NB4 (cell line): ENCODE measurements at regions not wholly inside any gene's neighbourhood (a gene's known extent, or its start where the extent isn't known, plus 50 kb on each side); places are given as distances from the start of the nearest gene placed in this dataset.

Experiments
- DNase-seq: peaks from one replicate; pipeline ENCODE4 v3.0.0; 2010; ENCODE audit warnings: low read depth
- H3K4me3 ChIP-seq: one replicate; pipeline ENCODE4 v1.5.1; 2011; ENCODE audit warnings: mild to moderate bottlenecking, low read depth, low read length, moderate library complexity
- CTCF ChIP-seq: IDR thresholded peaks from one replicate; pipeline ENCODE4 v1.5.1; 2012; ENCODE audit warnings: low read depth, low read length
- MAX ChIP-seq: IDR thresholded peaks from 2 replicates; pipeline ENCODE4 v1.6.1; 2011; ENCODE audit warnings: low read depth, low read length
- MYC ChIP-seq: IDR thresholded peaks from 2 replicates; pipeline ENCODE4 v1.6.1; 2011; ENCODE audit warnings: low read depth, low read length
- POLR2A ChIP-seq: IDR thresholded peaks from 2 replicates; pipeline ENCODE4 v1.6.1; 2011; ENCODE audit warnings: mild to moderate bottlenecking; ENCODE audit not compliant: insufficient read length; ENCODE audit errors: extremely low read depth

GRCh38 chr9:134553061-134553891, 88.3 kb upstream of the COL5A1 start:
- peak; percentile 19 for DNase-seq
- H3K4me3 ChIP-seq, result no peak overlapping the region
- no peak for TF ChIP-seq CTCF
- TF ChIP-seq MAX, result no peak
- no peak for TF ChIP-seq MYC
- no peak for TF ChIP-seq POLR2A

- no peak for DNase-seq
- TF ChIP-seq CTCF (no peak), MYC (no peak), POLR2A (no peak), MAX (no peak)
- no peak overlapping the region for H3K4me3 ChIP-seq
These were observed 87.6 kb upstream of the COL5A1 start for GRCh38 chr9:134553996-134554372.

- DNase-seq, result no peak
- H3K4me3 ChIP-seq, result no peak overlapping the region
- TF ChIP-seq MAX (no peak), CTCF (no peak), POLR2A (no peak)
These were observed 87.1 kb upstream of the COL5A1 start for GRCh38 chr9:134554373-134555093.

GRCh38 chr9:134555094-134555650, 86.4 kb upstream of the COL5A1 start:
- H3K4me3 ChIP-seq, result no peak overlapping the region
- TF ChIP-seq MYC (no peak), POLR2A (no peak), MAX (no peak), CTCF (no peak)
- no peak for DNase-seq

- no peak overlapping the region for H3K4me3 ChIP-seq
- DNase-seq, result no peak
- TF ChIP-seq MYC (no peak), MAX (no peak), POLR2A (no peak), CTCF (no peak)
These were observed 85.0 kb upstream of the COL5A1 start for GRCh38 chr9:134556531-134557068.
